Stomach (tissue), 4 donors: ENCODE measurements at regions not wholly inside any gene's neighbourhood (a gene's known extent, or its start where the extent isn't known, plus 50 kb on each side); places are given as distances from the start of the nearest gene placed in this dataset.

Experiments
- EP300 ChIP-seq: sonication (generic); formaldehyde crosslinking; IDR thresholded peaks from one replicate; pipeline ENCODE4 v1.6.1; 2017; ENCODE audit warnings: antibody characterized with exemption
- POLR2A ChIP-seq, 4 donors: fragments of 450-650 bp; IDR thresholded peaks; one replicate each; pipeline ENCODE4 v1.6.1; 2016; ENCODE audit warnings: antibody characterized with exemption in 4 of 4, control low read depth in 2 of 4, mild to moderate bottlenecking in 1 of 4, moderate library complexity in 1 of 4
- POLR2AphosphoS5 ChIP-seq, 3 donors: sonication (generic); formaldehyde crosslinking; IDR thresholded peaks; one replicate each; pipeline ENCODE4 v1.6.1; 2016; ENCODE audit warnings: antibody characterized with exemption in 3 of 3
- TF ChIP-seq, protein P1 (sequence below), 7 experiments: fragments of 450-650 bp in 4 of 7; fragments of 200-600 bp in 3 of 7; sonication (generic) in 3 of 7; IDR thresholded peaks; one replicate each; pipeline ENCODE4 v1.5.1; 2016 to 2019; ENCODE audit warnings: antibody characterized with exemption in 7 of 7, control low read depth in 2 of 7, mild to moderate bottlenecking in 1 of 7

- TF ChIP-seq, protein P1, sequence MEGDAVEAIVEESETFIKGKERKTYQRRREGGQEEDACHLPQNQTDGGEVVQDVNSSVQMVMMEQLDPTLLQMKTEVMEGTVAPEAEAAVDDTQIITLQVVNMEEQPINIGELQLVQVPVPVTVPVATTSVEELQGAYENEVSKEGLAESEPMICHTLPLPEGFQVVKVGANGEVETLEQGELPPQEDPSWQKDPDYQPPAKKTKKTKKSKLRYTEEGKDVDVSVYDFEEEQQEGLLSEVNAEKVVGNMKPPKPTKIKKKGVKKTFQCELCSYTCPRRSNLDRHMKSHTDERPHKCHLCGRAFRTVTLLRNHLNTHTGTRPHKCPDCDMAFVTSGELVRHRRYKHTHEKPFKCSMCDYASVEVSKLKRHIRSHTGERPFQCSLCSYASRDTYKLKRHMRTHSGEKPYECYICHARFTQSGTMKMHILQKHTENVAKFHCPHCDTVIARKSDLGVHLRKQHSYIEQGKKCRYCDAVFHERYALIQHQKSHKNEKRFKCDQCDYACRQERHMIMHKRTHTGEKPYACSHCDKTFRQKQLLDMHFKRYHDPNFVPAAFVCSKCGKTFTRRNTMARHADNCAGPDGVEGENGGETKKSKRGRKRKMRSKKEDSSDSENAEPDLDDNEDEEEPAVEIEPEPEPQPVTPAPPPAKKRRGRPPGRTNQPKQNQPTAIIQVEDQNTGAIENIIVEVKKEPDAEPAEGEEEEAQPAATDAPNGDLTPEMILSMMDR (IDR thresholded peaks at IDR 0.05), result no peak
- TF ChIP-seq POLR2A (IDR thresholded peaks at IDR 0.05), result no peak
- no peak for TF ChIP-seq POLR2AphosphoS5 (IDR thresholded peaks at IDR 0.05)
- no peak for TF ChIP-seq EP300
Observed at GRCh38 chr9:2303056-2303455, 287.9 kb downstream of the SMARCA2 start.
